ENCODE measurements at regions not wholly inside any gene's neighbourhood (a gene's known extent, or its start where the extent isn't known, plus 50 kb on each side); places are given as distances from the start of the nearest gene placed in this dataset.
"Not testable (repeated sequence)": the region's sequence is repeated elsewhere in the genome, so short reads cannot be mapped to it uniquely, and the experiment has no call there.

DNA sequence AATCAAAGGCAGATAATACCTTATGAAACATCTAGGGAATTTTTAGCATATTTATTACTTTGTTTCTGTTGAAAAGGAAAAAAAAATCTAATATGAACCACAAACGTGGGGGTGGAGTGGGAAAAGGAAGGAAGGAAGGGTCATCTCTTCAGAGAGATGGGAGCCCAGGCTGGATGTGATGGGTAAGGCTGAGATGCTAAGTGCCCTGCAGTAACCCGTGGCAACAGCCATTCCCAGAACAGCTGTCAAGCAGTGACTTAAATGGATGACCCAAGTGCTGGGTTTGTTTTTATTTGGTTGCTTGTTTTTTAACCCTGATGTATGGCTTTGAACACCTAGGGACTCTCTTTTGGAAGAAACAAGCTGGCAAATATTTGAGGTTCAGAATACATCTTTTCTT is 50.7 kb upstream of the KLF7 start:
- no peak for DNase-seq (ENCODE audit: low read depth in 2 of 2)

DNA sequence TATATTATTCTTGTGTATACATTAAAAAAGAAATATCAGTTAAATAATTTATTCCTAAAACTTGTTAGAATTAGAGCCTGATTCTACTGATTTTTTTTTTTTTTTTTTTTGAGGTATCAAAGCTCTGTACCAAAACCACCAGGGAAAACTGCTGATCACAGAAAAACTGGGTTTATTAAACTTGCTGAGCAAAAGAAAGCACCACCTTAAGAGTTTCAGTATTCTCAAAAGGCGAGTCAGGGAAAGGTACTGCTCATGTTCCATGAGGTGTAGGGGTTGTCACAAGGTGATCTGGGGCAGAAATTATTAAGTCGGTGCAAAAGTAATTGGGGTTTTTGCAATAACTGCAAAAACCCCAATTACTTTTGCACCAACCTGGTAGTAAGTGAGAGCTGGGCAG is 51.7 kb upstream of the KLF7 start:
- no peak for DNase-seq (ENCODE audit: low read depth in 2 of 2)

DNA sequence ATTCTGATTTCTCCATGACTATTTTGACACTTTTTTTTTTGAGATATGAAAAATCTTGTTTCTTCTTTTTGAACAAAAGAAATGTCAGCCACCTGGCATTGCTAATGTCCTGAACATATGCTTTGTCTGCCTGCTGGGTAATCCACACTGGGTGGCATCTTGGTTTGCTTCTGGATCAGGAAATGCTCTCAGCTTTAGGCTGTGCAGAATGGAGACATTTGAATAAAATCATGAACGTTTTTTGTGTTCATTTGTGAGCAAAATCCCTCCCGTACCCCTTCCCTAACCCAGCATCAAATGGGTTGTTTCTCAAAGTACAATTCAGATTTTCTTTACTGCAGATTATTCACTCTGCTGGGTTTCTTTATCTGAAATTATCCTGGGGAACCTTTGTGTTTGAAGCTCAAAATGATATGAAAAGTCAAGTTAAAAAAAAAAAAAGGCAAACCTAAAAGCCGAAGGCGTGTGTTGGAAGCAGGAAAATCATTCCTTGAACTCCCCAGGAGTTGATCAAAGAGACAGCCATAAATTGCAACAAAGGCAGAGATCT is 53.4 kb upstream of the KLF7 start:
- DNase-seq (ENCODE audit: low read depth in 2 of 2), result no peak

- DNase-seq (ENCODE audit: low read depth in 2 of 2), result no peak
Measured at GRCh38 chr2:207219676-207220501, 54.1 kb upstream of the KLF7 start.

DNA sequence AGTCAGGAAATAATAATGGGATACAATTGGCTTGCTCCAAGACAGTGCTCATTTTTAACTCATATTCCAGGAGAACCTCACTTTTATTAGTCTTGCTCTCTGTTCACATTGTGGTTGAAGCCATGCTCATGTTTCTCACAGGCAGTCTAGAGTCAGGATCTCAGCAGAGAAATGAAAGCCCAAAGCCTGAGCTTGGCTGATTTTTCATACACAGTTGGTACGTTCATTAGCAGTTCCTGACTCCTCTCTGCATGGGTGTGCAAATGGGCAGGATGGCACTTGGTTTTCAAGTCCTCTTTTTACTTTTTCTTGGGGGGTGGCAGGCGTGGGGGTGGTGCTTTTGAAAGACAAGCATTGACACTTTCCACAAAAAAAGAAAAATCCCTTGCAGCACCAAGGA is 56.0 kb upstream of the KLF7 start:
- DNase-seq (ENCODE audit: low read depth in 2 of 2), result no peak

GRCh38 chr2:207223051-207223450 is 57.3 kb upstream of the KLF7 start:
- no peak for DNase-seq (ENCODE audit: low read depth in 2 of 2)

DNA sequence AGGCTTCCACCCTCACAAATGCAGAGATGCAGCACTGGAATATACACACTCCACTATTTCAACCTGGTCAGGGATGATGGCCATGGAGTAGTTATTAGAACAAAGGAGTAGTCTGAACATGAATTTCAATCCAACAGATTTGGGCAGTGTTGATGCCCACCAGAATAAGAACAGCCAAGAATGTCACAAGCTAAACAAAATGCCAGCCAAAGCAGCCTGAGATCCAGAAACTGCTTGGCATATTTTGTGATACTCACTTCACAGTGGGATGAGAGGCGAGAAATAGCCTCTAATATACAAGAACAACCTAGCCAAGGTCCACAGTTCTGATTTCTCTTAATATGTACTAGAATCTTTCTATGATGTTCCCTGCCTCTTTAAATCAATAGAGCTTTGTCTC is 58.6 kb upstream of the KLF7 start:
- no peak for DNase-seq (ENCODE audit: low read depth in 2 of 2)

- DNase-seq (ENCODE audit: low read depth in 2 of 2), result no peak
Measured at GRCh38 chr2:207224791-207225482, 59.2 kb upstream of the KLF7 start.

GRCh38 chr2:207225773-207226172 is 60.0 kb upstream of the KLF7 start:
- no peak for DNase-seq (ENCODE audit: low read depth in 2 of 2)

DNA sequence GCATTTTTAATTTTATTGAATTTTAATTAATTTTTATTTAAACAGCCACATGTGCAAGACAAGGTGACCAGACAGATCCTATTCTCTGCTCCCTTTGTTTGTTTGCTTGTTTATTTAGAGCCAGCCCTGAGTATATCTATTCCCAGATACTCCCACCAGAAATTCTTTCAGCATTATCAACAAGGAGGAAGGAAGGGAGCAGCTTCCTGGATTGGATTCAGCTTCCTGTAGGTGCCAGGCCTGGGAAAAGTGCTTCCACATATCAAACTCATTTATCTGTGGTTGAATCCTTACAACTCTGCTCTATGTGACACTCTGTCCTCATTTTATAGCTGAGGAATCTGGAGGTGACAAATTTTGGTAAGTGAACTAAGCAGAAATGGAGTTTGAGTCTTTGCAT is 60.5 kb upstream of the KLF7 start:
- DNase-seq (ENCODE audit: low read depth in 2 of 2), result no peak

DNA sequence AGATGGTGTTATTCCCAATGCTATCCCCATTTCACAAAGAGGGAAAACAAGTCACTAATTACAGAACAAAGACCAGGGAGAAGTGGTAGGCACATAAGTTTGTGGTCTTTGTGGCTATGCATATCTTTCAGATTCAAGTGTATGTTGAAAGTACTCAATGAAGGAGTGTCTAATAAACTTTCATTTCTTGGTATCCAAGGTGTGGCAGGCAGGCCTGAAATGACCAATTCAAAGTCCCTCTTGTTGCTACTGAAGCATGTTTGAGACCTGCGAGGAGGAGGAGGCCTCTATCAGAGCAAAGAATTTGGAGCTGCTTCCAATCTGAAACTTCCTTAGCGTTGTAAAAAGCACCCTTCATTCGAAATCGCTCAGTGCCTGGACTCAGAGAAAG is 60.9 kb upstream of the KLF7 start:
- DNase-seq (ENCODE audit: low read depth in 2 of 2), result no peak

DNA sequence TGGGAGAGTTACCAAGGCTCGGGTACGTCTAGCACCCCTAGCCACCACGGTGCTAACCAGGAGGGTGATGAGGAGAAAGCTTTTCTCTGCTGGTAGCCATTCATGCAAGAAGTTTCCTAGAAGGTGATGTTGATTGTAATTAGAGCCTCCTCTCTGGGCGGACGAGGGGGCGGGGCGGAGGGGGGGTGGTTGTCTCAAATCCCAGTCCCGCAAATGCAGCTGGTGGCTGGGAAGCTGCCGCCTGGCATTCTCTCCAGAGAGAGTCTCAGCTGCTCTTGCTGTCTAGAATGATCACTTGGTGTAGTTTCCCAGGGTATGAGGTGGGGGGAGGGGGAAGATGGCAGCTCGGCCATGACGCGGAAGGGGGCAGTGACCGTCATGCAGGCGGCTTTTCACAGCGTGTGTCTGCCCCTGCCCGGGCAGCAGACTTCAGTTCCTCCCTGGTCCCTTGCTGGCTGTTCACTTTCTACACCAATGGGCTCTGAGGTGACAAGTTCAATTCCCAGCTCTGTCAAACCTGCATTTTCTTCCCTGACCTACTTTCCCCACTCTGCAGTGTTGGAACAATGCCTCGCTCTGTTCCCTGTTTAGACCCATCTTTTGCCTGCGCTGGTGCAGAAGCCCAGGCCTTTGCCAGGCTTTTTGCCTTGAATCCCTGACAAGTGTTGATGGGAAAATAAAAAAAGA is 61.5 kb upstream of the KLF7 start:
- no peak for DNase-seq (ENCODE audit: low read depth in 2 of 2)

DNA sequence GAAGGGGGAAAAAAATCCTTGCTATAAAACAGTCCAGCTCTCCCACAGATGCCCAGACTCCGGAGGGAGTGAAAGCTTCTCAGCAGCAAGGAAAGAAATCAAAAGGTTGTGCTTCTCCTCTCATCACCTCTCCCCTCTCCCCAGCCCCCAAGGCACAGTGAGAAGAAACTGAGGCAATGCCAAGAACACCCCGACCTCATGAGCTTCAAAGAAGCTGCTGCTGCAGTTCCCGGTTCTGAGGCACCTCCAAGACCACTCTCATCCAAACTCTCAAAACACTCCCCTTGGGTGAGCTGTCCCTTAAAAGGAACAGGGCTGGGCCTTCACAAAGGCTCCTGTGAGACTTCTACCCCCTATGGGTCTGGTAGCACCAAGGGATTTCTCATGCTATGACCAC is 62.0 kb upstream of the KLF7 start:
- DNase-seq (ENCODE audit: low read depth in 2 of 2), result no peak

DNA sequence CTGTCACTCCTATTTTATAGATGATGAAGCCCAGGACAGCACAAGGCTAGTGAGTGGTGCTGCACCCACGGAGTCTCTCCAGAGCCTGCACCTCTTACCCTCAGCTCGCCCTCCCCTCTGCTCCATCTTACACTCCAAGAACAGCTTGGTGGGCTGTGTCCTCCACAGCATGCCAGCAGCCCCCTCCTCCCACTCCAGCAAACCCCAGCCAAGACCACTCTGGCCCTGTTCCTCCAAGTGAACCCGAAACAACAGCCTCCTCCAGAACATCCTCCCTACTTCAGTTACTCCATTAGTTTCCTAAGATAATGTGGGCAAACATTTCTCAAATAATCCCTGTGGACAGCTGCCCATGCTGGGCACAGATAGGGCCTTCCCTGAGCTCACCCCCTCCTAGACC is 62.7 kb upstream of the KLF7 start:
- DNase-seq (ENCODE audit: low read depth in 2 of 2), result no peak

DNA sequence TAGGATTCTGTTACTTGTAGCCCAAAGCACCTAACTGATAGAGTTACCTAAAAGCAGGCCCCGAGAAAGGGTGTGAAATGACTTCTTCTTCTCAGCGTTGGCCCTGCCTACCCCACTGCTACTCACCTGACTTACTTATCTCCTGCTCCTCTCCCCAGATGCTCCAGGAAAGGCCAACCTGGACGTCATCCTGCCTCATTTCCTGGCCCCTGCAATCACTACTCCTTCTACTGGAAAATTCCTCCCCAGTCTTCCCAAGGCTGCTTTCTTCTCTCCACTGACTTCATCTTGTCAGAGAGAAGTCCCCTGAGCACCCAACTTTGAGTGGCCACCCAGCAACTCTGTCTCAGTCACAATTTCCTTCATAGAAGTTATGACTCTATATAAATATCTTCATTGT is 63.4 kb upstream of the KLF7 start:
- no peak for DNase-seq (ENCODE audit: low read depth in 2 of 2)

DNA sequence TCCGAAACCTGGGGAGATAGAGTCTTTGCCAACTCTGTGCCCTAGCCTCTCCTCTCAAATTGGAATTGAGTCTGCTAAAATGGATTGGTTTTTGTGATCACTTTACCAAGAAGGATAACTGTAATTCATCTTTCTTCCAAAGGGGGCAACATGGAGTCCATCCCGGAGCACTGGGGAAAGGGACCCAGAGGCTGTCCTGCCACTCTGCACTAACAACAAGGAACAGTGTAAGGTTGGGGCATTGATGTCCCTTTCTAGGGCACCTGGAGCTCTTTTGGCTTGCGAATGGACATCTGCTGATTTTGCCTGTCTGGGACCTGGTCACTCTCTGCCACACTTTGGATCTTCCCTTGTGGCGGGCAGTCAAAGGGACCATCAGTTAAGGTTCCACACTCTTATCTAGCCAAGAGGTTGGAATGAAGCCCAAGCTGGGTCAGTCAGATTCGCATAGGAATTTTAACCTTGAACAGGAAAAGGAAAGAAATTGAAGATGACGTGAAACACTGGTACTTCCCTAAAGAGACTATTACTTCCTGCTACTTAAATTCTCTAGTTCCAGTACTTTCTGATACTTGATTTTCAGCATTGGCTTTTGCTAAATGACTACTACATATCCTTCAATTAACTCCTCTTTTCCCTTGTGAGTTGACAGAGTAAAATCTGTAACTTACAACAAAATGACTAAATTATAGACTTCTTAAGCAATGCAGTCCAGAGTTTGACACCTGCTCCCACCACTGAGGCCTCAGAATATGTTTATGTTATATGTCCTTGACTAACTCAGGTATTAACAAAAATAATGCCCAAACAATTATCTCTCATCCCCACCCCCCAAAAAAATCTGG is 64.7 kb upstream of the KLF7 start:
- DNase-seq (ENCODE audit: low read depth in 2 of 2), result no peak

GRCh38 chr2:207231106-207231865 is 65.5 kb upstream of the KLF7 start:
- DNase-seq (ENCODE audit: low read depth in 2 of 2), result no peak

DNA sequence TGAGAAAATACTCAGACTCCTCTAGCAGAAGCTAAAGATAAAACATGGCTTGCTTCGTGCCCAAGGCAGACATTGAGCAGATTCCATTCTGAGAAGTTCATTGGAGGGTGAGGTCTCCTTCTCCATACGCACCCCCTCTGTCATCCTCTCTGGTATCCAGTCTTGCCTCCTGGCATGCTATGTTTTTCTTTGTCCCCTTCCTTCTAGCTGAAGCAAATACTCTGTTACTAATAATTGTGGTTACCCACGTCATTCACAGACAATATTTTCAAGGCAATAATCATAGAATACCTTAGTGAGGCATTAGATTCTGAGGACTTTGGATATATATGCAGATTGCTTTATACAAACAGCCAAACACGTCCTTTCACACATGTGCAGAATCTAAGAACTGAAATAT is 66.2 kb upstream of the KLF7 start:
- DNase-seq (ENCODE audit: low read depth in 2 of 2), result no peak

GRCh38 chr2:207233141-207233540 is 67.4 kb upstream of the KLF7 start:
- not testable (repeated sequence) for DNase-seq (ENCODE audit: low read depth in 2 of 2)

GRCh38 chr2:207233731-207234130 is 68.0 kb upstream of the KLF7 start:
- DNase-seq (ENCODE audit: low read depth in 2 of 2), result no peak

GRCh38 chr2:207235621-207236020 is 69.9 kb upstream of the KLF7 start:
- no peak for DNase-seq (ENCODE audit: low read depth in 2 of 2)

All from activated CD8-positive, alpha-beta memory T cell treated with anti-CD3 and anti-CD28 coated beads for 4 hours (primary cell).